OCI-LY1 (cell line): ENCODE measurements at regions not wholly inside any gene's neighbourhood (a gene's known extent, or its start where the extent isn't known, plus 50 kb on each side); places are given as distances from the start of the nearest gene placed in this dataset.

Experiments
- H2AFZ ChIP-seq: fragments of 200-600 bp; sonication (generic), shearing (Covaris generic); 2 replicates; pipeline ENCODE4 v1.6.0; 2014; ENCODE audit warnings: antibody characterized with exemption, mild to moderate bottlenecking, low read length
- H3F3A ChIP-seq: fragments of 200-600 bp; sonication (generic), shearing (Covaris generic); 2 replicates; pipeline ENCODE4 v1.6.0; 2014; ENCODE audit warnings: mild to moderate bottlenecking, antibody characterized with exemption, low read length, moderate library complexity; ENCODE audit not compliant: insufficient read depth
- H3K27ac ChIP-seq: fragments of 200-600 bp; sonication (generic); 2 replicates; pipeline ENCODE4 v1.5.1; 2014; ENCODE audit warnings: low read length, mixed run types, mild to moderate bottlenecking, low read depth; ENCODE audit not compliant: poor library complexity, severe bottlenecking
- H3K27me3 ChIP-seq: fragments of 200-600 bp; sonication (generic); 2 replicates; pipeline ENCODE4 v1.6.0; 2014; ENCODE audit warnings: antibody characterized with exemption, mild to moderate bottlenecking, low read length, moderate library complexity; ENCODE audit not compliant: insufficient read depth
- H3K36me3 ChIP-seq: fragments of 200-600 bp; sonication (generic); 2 replicates; pipeline ENCODE4 v1.6.1; 2014; ENCODE audit warnings: mild to moderate bottlenecking, antibody characterized with exemption, low read length, moderate library complexity, mixed read lengths; ENCODE audit not compliant: insufficient read depth
- H3K4me1 ChIP-seq: fragments of 200-600 bp; sonication (generic); 2 replicates; pipeline ENCODE4 v1.5.1; 2014; ENCODE audit warnings: mild to moderate bottlenecking, low read length, moderate library complexity; ENCODE audit not compliant: insufficient read depth, severe bottlenecking
- H3K4me2 ChIP-seq: fragments of 200-600 bp; sonication (generic), shearing (Covaris generic); 2 replicates; pipeline ENCODE4 v1.6.1; 2014; ENCODE audit warnings: low read length
- H3K4me3 ChIP-seq: fragments of 200-600 bp; sonication (generic); 2 replicates; pipeline ENCODE4 v1.5.1; 2014; ENCODE audit warnings: low read length, low read depth, mild to moderate bottlenecking, mixed read lengths; ENCODE audit not compliant: poor library complexity, severe bottlenecking
- H3K79me2 ChIP-seq: fragments of 200-600 bp; shearing (Covaris generic); 2 replicates; pipeline ENCODE4 v1.6.1; 2016; ENCODE audit warnings: mixed run types, low read length, mixed read lengths; ENCODE audit not compliant: insufficient read depth
- H3K9ac ChIP-seq: fragments of 200-600 bp; sonication (generic), shearing (Covaris generic); 2 replicates; pipeline ENCODE4 v1.6.1; 2014; ENCODE audit warnings: mild to moderate bottlenecking, low read length, mixed read lengths
- H3K9me2 ChIP-seq: fragments of 200-600 bp; sonication (generic), shearing (Covaris generic); 2 replicates; pipeline ENCODE4 v1.6.1; 2014; ENCODE audit warnings: low read depth, mild to moderate bottlenecking, low read length, mixed read lengths
- H3K9me3 ChIP-seq: fragments of 200-600 bp; shearing (Covaris generic); 2 replicates; pipeline ENCODE4 v1.6.1; 2014; ENCODE audit warnings: low read length, mixed read lengths
- H4K20me1 ChIP-seq: fragments of 200-600 bp; sonication (generic), shearing (Covaris generic); 2 replicates; pipeline ENCODE4 v1.6.0; 2016; ENCODE audit warnings: mild to moderate bottlenecking, low read length; ENCODE audit not compliant: insufficient read depth
- EZH2 ChIP-seq: fragments of 200-600 bp; sonication (generic), shearing (Covaris generic); IDR thresholded peaks from 2 replicates; pipeline ENCODE4 v1.8.0; 2017; ENCODE audit warnings: borderline replicate concordance, mixed run types, mild to moderate bottlenecking, antibody characterized with exemption, low read length, moderate library complexity, mixed read lengths
- TF ChIP-seq, protein P1 (sequence below): fragments of 200-600 bp; sonication (generic), shearing (Covaris generic); IDR thresholded peaks from 2 replicates; pipeline ENCODE4 v1.5.1; 2017; ENCODE audit warnings: mild to moderate bottlenecking, antibody characterized with exemption, low read length, moderate library complexity, mixed read lengths

DNA sequence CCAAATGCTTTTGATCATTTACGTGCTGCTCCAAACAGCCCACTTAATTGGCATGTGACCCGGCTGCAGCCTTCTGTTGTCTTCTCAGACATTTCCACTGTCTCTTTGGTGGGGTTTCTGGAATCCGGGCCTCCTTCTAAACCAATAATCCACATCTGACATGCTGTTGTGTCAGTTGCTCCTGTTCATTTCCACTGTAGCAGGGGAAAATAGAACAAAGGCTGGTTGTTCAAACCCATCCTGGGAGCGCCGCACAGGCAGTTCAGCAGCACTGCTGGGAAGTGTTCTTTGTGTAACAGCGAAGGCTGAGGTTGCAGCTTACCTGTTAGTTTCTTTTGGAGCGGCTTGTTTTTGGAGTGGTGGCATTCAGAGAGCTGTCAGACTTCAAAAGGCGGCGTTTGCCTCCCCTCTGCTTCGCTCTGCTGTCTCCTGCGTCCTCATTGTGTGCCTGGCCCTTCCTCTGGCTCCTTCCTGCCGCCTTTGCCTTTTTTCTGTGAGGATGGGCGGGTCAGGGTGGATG is 149.4 kb downstream of the SNX10 start:
- Histone ChIP-seq H3K27me3 (no peaks in the 10 kb centered on the region; the same call in 1 of the 2 replicates), H3K4me2 (no peak overlapping the region), H3K9ac (no peak overlapping the region), H3K9me3 (no peaks in the 10 kb centered on the region), H3K79me2 (no peaks in the 10 kb centered on the region), H3K9me2 (no peaks in the 10 kb centered on the region), H3F3A (no peaks in the 10 kb centered on the region), H3K4me3 (no peak overlapping the region), H4K20me1 (no peaks in the 10 kb centered on the region), H3K36me3 (no peaks in the 10 kb centered on the region), H3K27ac (no peak overlapping the region), H2AFZ (no peak overlapping the region), H3K4me1 (no peaks in the 10 kb centered on the region)
- TF ChIP-seq, protein P1, sequence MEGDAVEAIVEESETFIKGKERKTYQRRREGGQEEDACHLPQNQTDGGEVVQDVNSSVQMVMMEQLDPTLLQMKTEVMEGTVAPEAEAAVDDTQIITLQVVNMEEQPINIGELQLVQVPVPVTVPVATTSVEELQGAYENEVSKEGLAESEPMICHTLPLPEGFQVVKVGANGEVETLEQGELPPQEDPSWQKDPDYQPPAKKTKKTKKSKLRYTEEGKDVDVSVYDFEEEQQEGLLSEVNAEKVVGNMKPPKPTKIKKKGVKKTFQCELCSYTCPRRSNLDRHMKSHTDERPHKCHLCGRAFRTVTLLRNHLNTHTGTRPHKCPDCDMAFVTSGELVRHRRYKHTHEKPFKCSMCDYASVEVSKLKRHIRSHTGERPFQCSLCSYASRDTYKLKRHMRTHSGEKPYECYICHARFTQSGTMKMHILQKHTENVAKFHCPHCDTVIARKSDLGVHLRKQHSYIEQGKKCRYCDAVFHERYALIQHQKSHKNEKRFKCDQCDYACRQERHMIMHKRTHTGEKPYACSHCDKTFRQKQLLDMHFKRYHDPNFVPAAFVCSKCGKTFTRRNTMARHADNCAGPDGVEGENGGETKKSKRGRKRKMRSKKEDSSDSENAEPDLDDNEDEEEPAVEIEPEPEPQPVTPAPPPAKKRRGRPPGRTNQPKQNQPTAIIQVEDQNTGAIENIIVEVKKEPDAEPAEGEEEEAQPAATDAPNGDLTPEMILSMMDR = no peak
- TF ChIP-seq EZH2 = no peak

DNA sequence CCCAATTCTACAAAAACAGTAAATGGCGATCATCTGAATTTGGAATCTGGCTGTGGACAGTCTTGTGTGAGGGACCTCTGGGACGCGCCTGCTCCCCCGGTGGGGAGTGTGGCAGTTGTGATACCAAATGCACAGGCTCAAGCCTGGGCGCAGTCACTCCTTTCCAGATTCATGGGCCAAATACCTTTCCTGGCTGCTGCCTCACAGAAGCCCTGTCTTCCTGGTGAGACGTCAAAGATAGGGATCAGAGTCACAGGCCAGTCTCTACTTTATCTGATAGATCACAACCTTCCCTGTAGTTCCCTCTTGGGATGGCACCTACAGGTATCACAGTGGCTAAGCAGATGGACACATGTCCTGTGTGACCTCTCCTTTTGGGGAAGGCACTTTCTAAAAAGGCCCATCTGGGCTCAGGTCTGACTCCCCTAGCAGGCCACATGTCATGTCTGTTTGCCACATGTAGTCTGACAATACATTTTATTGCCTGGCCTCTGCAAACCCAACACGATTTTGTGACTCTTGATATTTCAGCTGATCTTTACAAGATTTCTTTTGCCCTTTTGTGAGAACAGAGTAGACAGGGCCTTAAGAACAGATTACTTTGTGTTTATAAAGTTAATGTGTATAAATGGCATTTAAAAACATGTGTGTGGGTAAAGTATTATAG is 150.1 kb downstream of the SNX10 start:
- Histone ChIP-seq H3K27ac (no peak overlapping the region), H3K9me2 (no peaks in the 10 kb centered on the region), H3K9me3 (no peaks in the 10 kb centered on the region), H3K4me2 (no peak overlapping the region), H3K36me3 (no peaks in the 10 kb centered on the region), H3K27me3 (no peaks in the 10 kb centered on the region; the same call in 1 of the 2 replicates), H2AFZ (no peak overlapping the region), H3K79me2 (no peaks in the 10 kb centered on the region), H3K4me1 (no peaks in the 10 kb centered on the region), H3K9ac (no peak overlapping the region), H3F3A (no peaks in the 10 kb centered on the region), H4K20me1 (no peaks in the 10 kb centered on the region), H3K4me3 (no peak overlapping the region)
- TF ChIP-seq EZH2 = no peak
- TF ChIP-seq, protein P1 = no peak

DNA sequence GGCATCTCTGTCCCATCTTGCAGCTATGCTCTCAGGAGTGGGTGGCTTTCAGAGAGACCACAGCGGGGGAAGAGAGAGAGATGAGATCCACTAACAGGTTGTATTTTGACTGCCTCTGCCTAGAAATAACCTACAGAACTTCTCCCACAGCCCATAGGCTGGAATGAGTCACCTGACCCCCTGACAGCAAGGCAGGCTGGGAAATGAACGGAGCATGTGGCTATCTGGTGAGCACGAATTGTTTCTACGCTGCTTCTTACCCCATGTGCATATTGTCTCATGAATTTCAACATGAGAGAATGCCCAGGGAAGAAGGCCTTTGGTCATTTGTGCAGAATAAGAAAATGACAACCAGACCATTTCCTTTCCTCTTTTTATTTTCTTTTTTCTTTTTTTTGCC is 151.3 kb downstream of the SNX10 start:
- no peaks in the 10 kb centered on the region for H3K9me2 ChIP-seq
- H3K79me2 ChIP-seq = no peaks in the 10 kb centered on the region
- no peaks in the 10 kb centered on the region for H3K4me1 ChIP-seq
- no peak overlapping the region for H3K27ac ChIP-seq
- H4K20me1 ChIP-seq = no peaks in the 10 kb centered on the region
- H3K9me3 ChIP-seq = no peaks in the 10 kb centered on the region
- no peak overlapping the region for H3K9ac ChIP-seq
- TF ChIP-seq EZH2 = no peak
- TF ChIP-seq, protein P1 = no peak
- H2AFZ ChIP-seq = no peak overlapping the region
- no peaks in the 10 kb centered on the region for H3K36me3 ChIP-seq
- H3F3A ChIP-seq = no peaks in the 10 kb centered on the region
- no peaks in the 10 kb centered on the region; the same call in 1 of the 2 replicates for H3K27me3 ChIP-seq
- no peak overlapping the region for H3K4me2 ChIP-seq
- no peak overlapping the region for H3K4me3 ChIP-seq
